Adrenal gland (tissue), 9 donors: ENCODE measurements at regions not wholly inside any gene's neighbourhood (a gene's known extent, or its start where the extent isn't known, plus 50 kb on each side); places are given as distances from the start of the nearest gene placed in this dataset.

ENCODE experiments used
- DNase-seq, 7 donors: peaks; one replicate each; pipeline ENCODE4 v3.0.0-alpha.2; 2019 to 2020
- H3K27ac ChIP-seq, 5 donors: fragments of 200-600 bp; sonication (generic) in 4 of 5; 1 replicate in 3 of 5; 2 replicates in 2 of 5; pipeline versions ENCODE4 v1.5.1 to v1.8.0; 2016 to 2020; ENCODE audit warnings: mild to moderate bottlenecking in 1 of 5
- H3K27me3 ChIP-seq: fragments of 200-600 bp; 2 replicates; pipeline ENCODE4 v1.8.0; 2021
- H3K36me3 ChIP-seq, 2 donors: fragments of 200-600 bp; replicated peaks in 1 of 2; 1 replicate in 1 of 2; 2 replicates in 1 of 2; pipeline versions ENCODE4 v1.5.1 to v1.8.0; 2018 to 2022
- H3K4me1 ChIP-seq, 2 donors: fragments of 200-600 bp; replicated peaks in 1 of 2; 1 replicate in 1 of 2; 2 replicates in 1 of 2; pipeline versions ENCODE4 v1.5.1 to v1.8.0; 2018 to 2021
- H3K4me3 ChIP-seq, 4 donors: fragments of 200-600 bp; sonication (generic) in 3 of 4; one replicate each; pipeline ENCODE4 v1.5.1; 2016 to 2018
- H3K9me3 ChIP-seq, 3 donors: fragments of 200-600 bp; sonication (generic) in 1 of 3; replicated peaks in 1 of 3; 1 replicate in 2 of 3; 2 replicates in 1 of 3; pipeline versions ENCODE4 v1.5.1 to v1.8.0; 2016 to 2021
- POLR2A ChIP-seq, 2 donors: fragments of 450-650 bp; IDR thresholded peaks; one replicate each; pipeline ENCODE4 v1.6.1; 2017; ENCODE audit warnings: antibody characterized with exemption in 2 of 2, mild to moderate bottlenecking in 2 of 2, moderate library complexity in 1 of 2
- WGBS, 4 donors: extraction: QIAGEN DNeasy Blood & Tissue Kit in 2 of 4; methylation state at CpG; one replicate each; pipeline versions ENCODE4 v1.1.5 to v1.1.7; 2013 to 2017; 5-methylcytosine and 5-hydroxymethylcytosine counted together
- intact Hi-C, 2 donors: fragments of 100-400 bp; cut with DNase I; formaldehyde crosslinking; loops; one replicate each; pipeline versions ENCODE4 v1.14.1 to v1.15.0; 2022 to 2023
- TF ChIP-seq, protein P1 (sequence below), 6 experiments: fragments of 450-650 bp in 4 of 6; fragments of 200-600 bp in 2 of 6; sonication (generic) in 1 of 6; IDR thresholded peaks; 1 replicate in 5 of 6; 2 replicates in 1 of 6; pipeline versions ENCODE4 v1.5.1 to v1.8.0; 2016 to 2021; ENCODE audit warnings: antibody characterized with exemption in 6 of 6, mild to moderate bottlenecking in 2 of 6, moderate library complexity in 1 of 6
- donor health status: healthy with polysubstance abuse.
- donor health status: Bipolar disorder and iron deficiency.
- donor health status: DM: yes; HTN: yes; CAD: no.
- donor health status: DM: no; HTN: no; CAD: no.
- donor health status: DM: no; HTN: no; CAD: no.

DNA sequence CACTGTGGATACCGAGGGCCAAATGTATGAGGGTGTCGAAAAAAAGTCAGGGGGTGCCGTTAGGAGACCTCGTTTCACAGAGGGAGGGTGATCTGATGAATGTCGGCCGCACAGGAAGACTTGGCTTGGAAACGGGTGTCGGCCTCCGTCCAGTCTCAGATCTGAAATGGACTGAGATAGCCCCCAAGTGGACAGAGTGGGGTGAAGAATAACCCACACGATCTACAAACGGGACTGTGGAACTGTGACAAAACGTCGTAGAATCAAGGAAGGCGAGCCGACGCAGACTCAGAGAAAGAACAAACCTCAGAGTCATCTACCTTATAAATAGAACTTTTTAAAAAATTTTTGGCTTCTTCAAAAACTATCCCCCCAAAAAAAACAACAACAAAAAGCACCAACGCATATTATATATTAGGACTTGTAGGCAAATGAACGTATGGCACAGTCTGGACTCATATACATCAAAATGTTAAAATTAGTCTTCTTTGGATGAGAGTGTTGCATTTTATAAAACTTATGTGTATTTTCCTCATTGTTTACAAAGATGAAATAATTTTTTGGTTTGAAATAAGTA, 63.8 kb upstream of the IRF2 start:
- no peaks in the 10 kb centered on the region for H3K36me3 ChIP-seq
- TF ChIP-seq POLR2A (IDR thresholded peaks at IDR 0.05): no peak
- TF ChIP-seq, protein P1, sequence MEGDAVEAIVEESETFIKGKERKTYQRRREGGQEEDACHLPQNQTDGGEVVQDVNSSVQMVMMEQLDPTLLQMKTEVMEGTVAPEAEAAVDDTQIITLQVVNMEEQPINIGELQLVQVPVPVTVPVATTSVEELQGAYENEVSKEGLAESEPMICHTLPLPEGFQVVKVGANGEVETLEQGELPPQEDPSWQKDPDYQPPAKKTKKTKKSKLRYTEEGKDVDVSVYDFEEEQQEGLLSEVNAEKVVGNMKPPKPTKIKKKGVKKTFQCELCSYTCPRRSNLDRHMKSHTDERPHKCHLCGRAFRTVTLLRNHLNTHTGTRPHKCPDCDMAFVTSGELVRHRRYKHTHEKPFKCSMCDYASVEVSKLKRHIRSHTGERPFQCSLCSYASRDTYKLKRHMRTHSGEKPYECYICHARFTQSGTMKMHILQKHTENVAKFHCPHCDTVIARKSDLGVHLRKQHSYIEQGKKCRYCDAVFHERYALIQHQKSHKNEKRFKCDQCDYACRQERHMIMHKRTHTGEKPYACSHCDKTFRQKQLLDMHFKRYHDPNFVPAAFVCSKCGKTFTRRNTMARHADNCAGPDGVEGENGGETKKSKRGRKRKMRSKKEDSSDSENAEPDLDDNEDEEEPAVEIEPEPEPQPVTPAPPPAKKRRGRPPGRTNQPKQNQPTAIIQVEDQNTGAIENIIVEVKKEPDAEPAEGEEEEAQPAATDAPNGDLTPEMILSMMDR (IDR thresholded peaks at IDR 0.05): peak; percentile 29 to 90 (median 84)
- H3K27ac ChIP-seq: peak overlapping the region; percentile 78 to 98 (median 94)
- no peaks in the 10 kb centered on the region for H3K27me3 ChIP-seq
- H3K4me3 ChIP-seq: peak overlapping the region in 3 of 4 donors; percentile 27 to 77 (median 67)
- peak; percentile 88 to 97 (median 93) for DNase-seq
- no peaks in the 10 kb centered on the region for H3K9me3 ChIP-seq
- peaks cover 27 to 44% of the 10 kb centered on the region in 2 donors for H3K4me1 ChIP-seq
- WGBS, 4 donors: 1 to 3% (median 2%) methylated on average over 18 of the region's 18 CpGs
- intact Hi-C loops: loop anchor here (5.0 to 10.0 kb wide), 3 partner anchors 63 to 266 kb away; partner anchors contain the start of gene IRF2 (in 2 of the 2)

DNA sequence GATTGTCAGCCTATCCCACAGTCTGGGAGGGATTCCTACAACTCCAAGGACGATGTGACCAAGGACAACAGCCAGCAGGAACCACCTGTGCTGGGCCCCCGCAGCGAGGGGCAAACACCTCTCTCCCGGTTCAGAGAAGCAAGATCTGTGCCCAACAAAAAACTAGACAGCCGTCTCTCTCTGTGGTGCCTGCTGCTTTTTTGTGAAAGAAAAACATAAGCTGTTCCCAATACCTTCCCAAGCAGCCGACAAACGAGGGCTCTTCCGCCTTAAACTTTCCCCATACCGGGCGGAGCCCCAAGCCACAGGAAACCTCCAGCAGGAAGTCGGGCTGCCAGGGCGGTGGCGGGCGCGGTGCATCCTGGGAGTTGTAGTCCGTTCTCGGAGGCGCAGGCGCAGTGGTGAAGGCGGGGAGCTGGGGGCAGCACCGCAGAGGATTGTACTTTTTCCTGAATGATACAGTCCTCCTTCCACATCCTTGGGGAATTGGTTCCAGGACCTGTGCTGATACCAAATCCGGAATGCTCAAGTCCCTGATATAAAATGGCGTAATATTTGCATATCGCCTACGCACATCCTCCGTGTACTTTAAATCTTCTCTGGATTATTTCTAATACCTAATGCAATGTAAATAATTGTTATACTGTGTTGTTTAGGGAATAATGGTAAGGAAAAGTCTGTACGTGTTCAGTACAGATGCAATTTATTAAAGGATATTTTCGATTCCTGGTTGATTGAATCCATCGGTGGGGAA, 63.1 kb upstream of the IRF2 start:
- TF ChIP-seq POLR2A (IDR thresholded peaks at IDR 0.05): peak; percentile 67 to 97
- TF ChIP-seq, protein P1 (IDR thresholded peaks at IDR 0.05): no peak
- WGBS, 4 donors: 0 to 1% (median 0%) methylated on average over 25 to 29 of the region's 29 CpGs
- Histone ChIP-seq H3K27me3 (no peaks in the 10 kb centered on the region), H3K9me3 (no peaks in the 10 kb centered on the region), H3K36me3 (no peaks in the 10 kb centered on the region), H3K4me3 (peak overlapping the region in 3 of 4 donors; percentile 35 to 77 (median 67)), H3K27ac (peak overlapping the region; percentile 78 to 98 (median 94)), H3K4me1 (peaks cover 27 to 44% of the 10 kb centered on the region in 2 donors)
- intact Hi-C loops: loop anchor here (5.0 to 10.0 kb wide), 3 partner anchors 63 to 265 kb away; partner anchors contain the start of gene IRF2 (in 2 of the 2)
- peak; percentile 97 to 99 (median 98) for DNase-seq

- no peak for DNase-seq
Observed at GRCh38 chr4:184536881-184537248, 62.5 kb upstream of the IRF2 start.

More at GRCh38 chr4:184536881-184537248, 62.5 kb upstream of the IRF2 start:
- H3K27me3 ChIP-seq: no peaks in the 10 kb centered on the region
- WGBS, 4 donors: 7 to 9% (median 8%) methylated on average over 5 of the region's 5 CpGs
- H3K9me3 ChIP-seq: no peaks in the 10 kb centered on the region
- no peaks in the 10 kb centered on the region for H3K36me3 ChIP-seq
- peaks cover 27 to 44% of the 10 kb centered on the region in 2 donors for H3K4me1 ChIP-seq
- TF ChIP-seq, protein P1 (IDR thresholded peaks at IDR 0.05): no peak
- no peak for TF ChIP-seq POLR2A (IDR thresholded peaks at IDR 0.05)
- intact Hi-C loops: loop anchor here (5.0 to 10.0 kb wide), 3 partner anchors 62 to 265 kb away; partner anchors contain the start of gene IRF2 (in 2 of the 2)
- peak overlapping the region; percentile 78 to 98 (median 94) for H3K27ac ChIP-seq
- H3K4me3 ChIP-seq: peak overlapping the region in 3 of 4 donors; percentile 35 to 77 (median 67)
